Fibroblast of skin of abdomen (primary cell): ENCODE measurements at regions not wholly inside any gene's neighbourhood (a gene's known extent, or its start where the extent isn't known, plus 50 kb on each side); places are given as distances from the start of the nearest gene placed in this dataset.
"Not testable (repeated sequence)": the region's sequence is repeated elsewhere in the genome, so short reads cannot be mapped to it uniquely, and the experiment has no call there.

ENCODE experiments used
- DNase-seq: peaks from one replicate; pipeline ENCODE4 v3.0.0-alpha.2; 2013

DNA sequence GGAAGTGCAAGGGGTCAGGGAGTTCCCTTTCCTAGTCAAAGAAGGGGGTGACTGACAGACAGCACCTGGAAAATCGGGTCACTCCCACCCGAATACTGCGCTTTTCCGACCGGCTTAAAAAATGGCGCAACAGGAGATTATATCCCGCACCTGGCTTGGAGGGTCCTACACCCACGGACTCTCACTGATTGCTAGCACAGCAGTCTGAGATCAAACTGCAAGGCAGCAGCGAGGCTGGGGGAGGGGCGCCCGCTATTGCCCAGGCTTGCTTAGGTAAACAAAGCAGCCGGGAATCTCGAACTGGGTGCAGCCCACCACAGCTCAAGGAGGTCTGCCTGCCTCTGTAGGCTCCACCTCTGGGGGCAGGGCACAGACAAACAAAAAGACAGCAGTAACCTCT is 333.8 kb downstream of the CENPW start:
- not testable (repeated sequence) for DNase-seq

DNA sequence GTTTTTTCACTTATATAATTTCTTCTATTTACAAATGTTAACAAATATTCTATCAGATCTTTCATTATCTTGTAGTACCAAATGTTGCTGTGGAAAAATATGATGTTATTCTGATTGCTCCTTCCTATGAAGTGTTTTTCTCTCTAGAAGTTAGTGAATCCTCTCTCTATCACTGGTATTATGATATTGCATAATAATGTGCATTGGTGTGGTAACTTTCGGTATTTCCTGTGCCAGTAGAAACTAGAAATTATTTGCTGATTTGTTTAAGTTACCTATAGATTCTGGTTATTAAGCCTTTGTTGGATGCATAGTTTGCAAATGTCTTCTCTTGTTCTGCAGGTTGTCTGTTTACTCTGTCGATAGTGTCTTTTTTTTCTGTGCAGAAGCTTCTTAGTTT is 342.5 kb downstream of the CENPW start:
- no peak for DNase-seq

DNA sequence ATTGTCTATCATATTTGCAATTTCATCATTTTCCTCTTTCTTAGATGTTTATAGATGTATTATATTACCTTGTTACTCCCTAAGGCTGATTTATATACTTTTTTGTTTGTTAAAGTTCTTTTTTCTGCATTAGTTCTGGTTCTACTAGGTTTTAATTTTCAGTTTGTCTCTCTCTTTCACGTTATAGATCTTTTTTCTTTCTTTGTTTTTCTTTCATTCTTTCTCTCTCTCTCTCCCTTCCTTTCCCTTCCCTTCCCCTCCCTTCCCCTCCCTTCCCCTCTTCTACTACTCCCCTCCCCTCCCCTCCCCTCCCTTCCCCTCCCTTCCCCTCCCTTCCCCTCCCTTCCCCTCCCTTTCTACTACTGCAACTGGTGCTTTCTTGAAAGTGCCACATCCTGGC is 345.3 kb downstream of the CENPW start:
- no peak for DNase-seq

DNA sequence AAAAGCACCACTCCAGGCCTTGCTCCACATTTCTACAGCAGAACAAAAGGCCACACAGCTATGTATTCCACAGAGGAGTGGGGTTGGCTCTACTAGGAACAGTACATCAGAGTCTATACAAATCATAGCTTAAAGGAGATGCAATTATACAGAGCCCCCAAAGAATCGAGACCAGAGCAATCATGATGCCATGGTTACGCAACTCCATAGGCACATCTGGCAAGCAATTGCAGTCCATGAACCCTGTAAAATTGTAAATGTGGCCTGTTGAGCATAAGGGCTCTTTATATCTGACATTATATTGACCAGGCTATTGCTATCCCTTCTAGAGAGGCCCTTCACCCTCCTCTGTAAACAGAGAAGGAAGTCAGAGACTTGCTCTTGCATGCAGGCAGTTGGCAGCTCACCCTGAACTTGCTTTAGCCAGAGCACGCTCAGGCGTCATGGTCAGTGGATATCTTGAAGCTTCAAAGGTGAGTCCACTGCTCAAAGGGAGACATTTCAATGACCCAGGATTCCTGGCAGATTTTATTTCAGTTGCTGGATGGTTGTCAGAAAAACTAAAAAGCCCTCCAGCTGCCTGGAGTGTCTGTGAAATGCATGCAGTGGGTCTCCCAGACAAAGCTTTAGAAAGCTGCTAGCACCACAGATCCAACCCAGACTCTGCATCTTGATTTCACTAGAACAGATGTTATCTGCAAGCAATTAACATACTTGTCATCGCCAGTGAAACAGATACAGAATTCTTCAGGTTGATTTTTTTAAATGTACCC is 357.2 kb downstream of the CENPW start:
- peak; percentile 68 for DNase-seq

DNA sequence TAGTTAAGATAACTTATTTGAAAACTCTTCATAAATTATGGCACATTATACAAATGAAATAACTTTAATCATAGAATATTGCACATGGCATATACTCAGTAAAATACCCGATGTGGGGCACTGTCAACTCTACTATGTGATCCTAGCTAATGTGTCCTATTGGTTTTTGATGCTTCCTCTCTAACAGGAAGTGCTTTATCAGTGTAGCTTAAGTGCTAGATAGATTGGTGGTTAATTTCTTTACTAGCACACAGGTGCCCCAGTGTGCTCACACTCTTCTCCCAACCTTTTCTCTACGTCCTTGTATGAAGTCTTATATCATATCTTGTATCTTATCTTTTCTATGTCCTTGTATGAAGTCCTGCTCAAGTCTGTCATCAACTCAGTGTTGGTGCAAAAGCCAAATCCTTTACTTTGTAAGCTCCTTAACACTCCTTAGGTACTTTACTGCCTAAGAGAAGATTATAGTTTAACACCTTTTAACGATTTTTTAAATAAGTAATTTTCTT is 358.9 kb downstream of the CENPW start:
- DNase-seq: no peak

DNA sequence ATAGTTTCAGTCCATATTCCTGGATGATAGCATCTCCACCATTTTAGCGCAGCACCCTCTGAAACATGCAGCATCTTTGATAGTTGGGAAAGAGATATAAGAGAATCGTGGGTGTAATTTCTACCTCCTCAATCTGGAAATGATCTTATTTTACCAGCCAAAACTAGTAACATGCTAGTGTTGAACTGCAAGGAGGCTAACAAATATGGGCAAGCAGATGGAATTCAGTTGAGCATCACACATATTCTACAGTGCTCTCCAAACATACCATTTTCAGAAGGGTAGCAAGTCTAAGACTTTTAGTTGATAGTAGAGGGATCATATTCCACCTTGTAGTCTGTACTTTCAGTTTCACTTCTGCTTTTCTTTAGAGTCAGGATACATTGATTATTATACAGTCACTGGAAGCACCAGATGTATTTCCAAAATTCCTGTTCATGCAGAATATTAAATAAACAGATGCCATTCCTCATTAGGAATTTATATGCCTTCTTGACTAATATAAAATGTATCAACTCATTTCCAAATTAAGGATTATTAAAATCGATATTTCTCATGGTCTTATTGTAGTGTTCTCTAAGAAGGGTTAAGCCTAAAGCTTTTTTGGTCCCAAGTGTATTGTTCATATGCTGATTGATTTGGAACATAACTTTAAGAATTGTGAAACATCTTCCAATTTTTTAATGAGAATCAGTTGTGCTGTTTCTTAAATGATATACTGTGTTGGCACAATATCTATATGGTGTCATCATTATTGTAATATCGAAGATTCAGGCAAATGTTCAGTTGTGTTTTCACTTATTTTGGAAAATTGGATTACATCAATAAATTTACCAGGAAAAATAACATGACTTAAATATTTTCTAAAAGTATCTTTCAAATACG is 362.0 kb downstream of the CENPW start:
- peak; percentile 24 for DNase-seq

DNA sequence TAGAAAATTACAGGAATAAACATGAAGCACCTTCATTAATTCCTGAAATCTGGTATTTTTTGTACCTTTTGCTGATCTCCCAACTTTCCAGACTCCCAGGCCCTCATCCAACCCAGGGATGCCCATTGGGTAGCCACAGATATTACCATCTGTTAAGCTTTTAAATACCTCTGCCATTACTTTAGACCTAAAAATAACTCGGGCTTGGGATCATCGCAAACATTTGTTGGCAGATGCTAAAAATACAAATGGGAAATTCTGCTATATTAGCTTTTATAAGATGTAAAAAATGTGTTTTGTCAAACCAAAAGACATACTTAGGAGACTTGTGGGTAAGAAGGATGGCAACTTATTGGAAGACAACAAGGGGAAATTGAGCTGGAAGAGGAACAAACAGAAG is 376.1 kb downstream of the CENPW start:
- DNase-seq: peak; percentile 31

DNA sequence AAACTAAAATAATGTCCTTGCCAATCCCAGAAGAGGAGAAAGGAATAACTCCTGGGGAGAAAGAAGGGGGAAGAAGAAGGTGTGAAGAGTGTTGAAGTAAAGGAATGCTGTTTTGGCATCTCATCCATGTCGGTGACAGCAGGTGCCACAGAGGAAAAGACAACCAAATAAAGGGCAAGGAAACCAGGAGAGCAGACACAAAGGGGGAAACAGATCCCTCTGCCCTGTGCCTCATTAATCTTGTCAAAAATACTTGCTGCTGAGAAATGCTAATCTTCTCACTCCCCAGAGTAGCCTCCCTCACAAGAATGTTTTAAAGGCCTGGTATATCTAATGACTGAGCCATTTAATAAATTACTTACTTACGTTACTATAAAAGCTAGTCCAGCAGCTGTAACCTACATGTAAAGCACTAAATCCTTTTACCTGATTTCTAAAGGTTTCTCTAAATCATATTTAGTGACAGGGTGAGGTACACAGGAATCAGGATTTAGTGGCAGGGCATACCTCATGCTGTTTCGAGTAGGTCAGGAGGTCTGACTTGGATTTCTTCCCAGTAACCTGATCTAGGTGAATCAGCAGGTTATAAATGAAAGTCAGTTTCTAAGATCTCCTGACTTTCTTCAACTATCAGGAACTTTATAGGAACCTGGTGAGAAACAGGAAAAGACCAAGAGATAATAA is 377.1 kb downstream of the CENPW start:
- no peak for DNase-seq

DNA sequence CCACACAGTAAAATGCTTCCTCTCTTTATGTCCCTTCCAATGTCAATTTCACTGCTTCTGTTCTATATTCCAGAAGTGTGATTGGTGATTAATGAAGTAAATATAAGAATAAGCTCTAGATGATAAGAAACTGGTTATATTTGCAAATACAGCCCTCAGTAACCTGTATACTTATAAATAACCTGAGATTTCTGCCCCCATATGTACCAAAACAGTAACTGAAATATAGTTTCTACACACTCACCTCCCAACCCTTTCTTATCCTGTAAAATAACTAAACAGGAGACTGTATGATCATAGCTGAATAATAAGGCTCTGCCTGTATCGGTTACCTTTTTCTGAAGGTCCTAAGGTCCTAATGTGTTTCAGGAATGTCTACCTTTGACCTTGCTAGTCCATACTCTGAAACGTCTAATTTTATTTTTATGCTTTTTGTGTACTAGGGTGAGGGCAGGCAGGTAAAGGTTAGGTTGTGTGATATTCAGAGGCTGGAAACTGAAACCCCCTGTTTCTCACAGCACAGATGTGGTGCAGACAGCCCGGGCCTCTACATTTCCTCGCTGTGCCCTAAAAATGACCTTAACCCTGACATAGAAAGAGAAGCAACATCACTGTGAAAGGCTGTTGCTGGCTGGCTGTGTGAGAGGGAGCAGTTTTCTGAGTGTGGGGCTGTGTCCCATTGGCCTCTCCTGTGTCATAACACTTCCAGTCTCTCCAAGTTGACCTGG is 378.8 kb downstream of the CENPW start:
- DNase-seq: no peak

DNA sequence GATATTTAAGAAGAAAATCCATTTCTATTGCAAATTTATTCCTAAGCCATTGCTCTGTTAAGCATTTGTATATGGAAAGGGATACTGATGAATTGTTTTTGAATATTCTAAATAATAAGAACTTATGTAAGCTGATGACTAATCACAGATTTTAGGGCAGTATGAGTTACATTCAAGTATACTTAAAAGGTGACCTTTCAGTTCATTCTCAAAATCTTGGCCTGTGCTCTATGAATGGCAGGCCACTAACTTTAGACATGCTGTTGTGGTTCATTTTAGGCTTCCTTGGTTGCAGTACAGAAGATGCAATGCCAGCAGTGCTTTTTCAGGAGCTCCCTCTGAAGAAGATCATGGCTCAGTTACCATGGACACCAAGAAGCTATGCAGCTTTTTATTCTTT is 380.4 kb downstream of the CENPW start:
- DNase-seq: no peak

DNA sequence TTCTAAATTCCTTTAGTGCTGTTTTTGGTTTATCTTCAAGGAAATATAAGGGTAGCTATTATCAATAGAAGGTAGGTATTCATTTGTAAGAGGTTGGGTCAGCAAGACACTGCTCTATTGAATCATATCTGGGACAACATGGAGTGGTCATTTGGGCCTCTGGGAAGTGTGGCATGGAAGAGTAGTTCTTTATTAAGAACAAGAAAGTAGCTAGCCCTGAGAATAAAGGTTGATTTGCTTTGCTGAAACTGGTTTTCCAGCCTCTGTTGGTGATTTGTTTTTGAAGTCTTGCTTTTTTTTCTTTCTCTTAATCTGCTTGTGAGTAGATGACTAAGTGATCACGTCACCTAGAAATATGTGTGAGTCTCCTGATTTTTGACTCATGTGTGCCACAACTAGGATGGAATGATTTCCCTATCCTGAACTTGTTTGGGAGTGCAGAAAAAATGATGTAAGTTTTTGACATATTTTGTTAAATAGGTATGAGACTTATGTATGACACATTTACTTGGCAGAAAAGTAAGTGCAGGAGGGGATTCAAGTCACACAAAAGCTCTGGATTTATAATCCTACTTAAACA is 381.8 kb downstream of the CENPW start:
- DNase-seq: peak; percentile 97

DNA sequence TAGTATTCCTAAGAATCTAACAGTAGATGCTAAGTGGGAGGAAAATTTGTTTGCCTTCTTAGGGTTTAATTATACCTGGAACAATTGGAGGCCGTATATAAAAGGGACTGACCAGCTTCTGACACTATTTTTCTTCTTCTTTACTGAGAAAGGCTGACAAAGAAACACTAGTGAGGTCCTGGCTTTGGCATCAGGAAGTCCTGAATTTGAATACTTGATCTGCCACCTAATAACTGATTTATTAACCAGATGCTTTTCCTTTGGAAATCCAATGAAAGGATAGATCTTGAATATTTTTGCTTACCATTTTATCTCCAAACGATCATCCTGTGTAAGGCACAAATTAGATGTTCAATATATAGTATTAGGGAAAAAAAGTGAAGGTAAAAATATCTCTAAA is 382.5 kb downstream of the CENPW start:
- DNase-seq: no peak

DNA sequence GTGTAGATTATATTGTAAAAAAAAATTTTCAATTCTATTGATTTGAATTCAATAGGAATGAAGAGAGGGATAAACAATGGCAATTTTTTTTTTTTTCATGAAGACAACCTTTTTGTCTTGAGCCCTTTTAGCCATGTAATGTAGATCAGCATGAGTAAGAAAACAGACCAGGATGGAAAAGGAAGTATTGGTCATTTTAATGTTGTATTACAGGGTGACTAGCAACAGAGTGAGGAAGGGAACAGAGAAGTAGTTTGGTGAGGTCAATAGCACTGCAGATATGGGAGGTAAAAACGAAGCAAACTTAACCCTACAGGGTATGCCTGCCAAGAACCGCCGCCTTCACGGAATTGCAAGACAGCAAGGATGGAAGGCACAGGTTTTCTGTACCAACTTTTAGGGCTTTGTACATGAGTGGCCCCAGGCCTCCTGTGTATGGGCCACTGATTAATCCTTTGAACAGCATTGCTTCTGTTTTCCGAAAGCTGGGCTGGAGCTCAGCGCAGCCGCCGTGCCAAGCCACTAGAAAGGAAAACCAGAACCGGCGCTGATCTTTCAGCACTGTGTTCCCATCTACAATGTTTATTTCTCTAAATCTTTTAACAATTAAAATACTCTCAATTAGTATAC is 383.7 kb downstream of the CENPW start:
- no peak for DNase-seq

DNA sequence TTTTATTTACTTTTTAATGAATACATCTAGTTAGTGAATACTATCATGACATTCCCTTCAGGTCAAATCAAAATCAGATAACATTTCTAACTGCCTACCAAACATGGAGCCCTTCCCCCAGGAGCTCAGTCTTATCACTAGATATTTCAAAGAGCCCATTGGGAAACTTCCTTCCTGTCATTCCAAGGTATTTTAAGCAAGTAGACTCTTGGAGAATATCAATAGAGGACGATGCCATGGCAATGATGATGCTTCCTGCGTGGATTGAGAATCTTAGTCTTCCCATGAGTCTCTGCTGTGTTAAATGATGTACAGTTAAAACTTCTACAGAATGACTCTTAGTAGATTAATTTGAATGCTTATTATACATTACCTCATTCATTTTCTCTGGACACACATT is 384.9 kb downstream of the CENPW start:
- DNase-seq: no peak

DNA sequence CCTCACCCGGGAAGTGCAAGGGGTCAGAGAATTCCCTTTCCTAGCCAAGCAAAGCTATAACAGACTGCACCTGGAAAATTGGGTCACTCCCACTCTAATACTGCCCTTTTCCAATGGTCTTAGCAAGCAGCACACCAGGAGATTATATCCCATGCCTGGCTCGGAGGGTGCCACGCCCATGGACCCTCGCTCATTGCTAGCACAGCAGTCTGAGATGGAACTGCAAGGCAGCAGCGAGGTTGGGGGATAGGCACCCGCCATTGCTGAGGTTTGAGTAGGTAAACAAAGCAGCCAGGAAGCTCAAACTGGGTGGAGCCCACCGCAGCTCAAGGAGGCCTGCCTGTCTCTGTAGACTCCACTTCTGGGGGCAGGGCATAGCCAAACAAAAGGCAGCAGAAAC is 386.5 kb downstream of the CENPW start:
- DNase-seq: not testable (repeated sequence)

DNA sequence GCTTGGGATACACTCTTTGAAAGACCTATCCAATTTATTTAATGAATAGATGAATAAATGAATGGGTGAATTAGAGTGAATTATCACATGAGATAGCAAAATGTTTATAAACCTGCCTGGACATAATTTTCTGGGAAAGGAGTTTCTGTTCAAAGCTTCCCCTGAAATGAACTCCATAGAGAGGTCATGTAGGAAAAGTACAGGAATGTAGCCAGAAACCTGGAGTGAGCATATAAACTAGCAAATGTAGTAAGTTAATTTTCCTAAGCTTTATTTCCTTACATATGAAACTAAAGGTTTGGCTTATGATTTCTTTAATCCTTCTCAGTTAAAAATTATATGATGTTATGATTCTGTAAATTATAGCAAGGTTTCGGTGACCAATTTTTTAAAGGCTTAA is 380.3 kb upstream of the RSPO3 start:
- no peak for DNase-seq

DNA sequence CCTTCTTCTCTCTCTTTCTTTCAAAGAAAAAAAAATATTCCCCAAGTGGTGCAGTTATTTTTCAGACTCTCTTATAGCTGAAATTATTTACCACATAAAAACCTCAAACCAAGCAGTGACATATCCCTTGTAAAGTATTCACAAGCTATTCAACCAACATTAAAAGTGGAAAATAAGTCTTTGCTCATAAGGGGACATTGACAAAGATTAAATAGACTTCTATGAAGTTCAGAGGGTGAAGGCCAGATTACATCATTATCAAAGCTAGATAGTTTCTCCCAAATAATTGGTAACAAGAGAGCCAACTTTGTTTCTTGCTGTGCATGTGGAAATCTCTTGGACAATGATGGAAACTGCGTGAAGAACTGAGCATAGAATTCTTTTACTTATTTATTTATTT is 379.8 kb upstream of the RSPO3 start:
- no peak for DNase-seq

DNA sequence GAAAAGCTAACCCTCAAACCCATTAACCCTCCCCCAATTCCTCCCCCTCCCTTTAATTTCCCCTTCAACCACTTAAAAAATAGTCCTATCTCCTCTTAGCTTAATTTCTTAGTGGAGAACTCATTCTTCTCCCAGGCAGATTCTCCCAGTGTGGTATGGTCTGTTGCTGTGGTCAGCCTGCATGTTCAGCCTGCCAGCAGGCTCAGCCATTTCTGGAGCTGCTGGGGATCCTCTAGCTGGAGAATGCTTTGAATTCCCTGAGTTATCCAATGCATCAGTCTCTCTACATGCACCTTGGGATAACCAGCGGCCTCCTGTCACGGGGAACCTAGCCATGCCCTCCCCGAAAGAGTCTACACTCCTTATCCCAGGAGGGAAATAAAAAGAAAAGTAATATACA is 375.4 kb upstream of the RSPO3 start:
- DNase-seq: peak; percentile 30

DNA sequence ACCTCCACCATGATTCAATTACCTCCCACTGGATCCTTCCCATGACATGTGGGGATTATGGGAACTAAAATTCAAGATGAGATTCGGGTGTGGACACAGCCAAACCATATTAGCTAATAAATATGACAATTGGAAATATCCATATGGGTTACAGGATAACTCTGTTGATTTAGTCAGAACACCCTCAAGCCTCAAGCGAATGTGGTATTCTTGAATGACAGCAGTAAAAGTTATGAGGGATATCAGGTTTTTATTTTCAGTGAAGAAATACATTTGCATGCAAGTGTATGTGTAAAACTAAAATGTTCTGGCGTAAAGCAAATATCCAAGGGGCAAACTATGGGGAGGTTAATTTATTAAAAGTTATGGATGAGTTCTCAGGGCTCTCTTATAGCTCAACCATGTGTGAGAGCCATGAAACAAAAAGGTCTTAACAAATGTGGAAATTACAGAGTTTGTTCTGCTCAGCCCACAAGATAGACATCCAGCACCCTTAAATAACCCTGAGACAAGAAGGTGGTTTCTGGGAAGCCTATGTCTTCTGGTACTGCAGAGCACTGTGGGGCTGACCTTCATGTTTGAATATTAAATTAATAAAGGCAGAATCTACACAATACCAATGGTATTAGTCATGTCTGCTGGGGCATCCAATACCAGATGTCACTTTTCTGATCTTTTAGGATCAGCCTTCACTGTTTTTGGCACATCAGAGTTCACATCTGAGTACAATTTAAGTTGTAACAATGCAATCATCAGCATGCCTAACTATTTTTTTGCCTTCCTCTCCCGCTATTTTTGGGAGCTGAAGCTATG is 370.5 kb upstream of the RSPO3 start:
- peak; percentile 88 for DNase-seq

DNA sequence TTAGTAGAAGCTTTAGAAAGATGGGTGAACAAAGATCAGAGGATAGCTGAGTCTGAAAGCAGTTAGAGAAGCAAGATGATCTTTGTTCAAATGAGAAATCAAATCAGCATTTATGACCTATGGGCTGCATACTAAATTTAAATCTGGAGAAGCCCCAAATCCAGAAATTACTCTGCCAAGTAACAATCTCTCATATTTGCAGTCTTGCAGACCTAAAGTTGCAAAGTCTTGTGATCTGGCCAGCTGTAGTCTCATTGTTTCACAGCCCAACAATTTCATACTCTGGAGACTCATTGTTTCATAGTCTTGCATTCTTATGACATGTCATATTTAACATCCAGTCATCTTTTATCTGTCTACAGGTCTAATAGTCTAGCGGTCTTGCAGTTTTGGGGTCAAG is 364.9 kb upstream of the RSPO3 start:
- DNase-seq: peak; percentile 42

DNA sequence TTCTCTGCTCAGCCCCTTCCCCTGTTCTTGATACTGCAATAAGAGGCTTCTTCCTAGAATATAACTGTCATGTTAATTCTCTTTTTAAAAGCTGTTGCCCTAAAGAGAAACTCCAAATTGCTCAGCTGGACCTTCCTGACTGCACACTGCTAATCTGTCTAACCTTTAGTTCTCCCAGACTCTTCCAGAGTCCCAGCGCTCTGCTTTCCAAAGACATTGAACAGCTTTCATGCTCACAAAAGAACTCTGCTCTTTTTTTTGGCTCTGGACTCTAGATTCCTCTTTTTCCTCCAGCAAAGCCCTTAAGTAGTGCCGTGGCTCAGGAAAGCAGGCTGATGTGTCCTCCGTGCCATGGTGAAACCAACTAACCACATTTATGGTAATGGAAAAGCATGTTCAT is 356.6 kb upstream of the RSPO3 start:
- no peak for DNase-seq
